ENCODE measurements at regions not wholly inside any gene's neighbourhood (a gene's known extent, or its start where the extent isn't known, plus 50 kb on each side); places are given as distances from the start of the nearest gene placed in this dataset.

- ChIA-PET POLR2A (no interaction called here), SMC1A (ENCODE audit: uncharacterized antibody, unreplicated experiment) (no interaction called here), RAD21 (ENCODE audit: unreplicated experiment) (no interaction called here), CTCF (no interaction called here)
- 21% methylated on average over 17 of the region's 17 CpGs for WGBS (ENCODE audit: insufficient coverage, insufficient replicate concordance, low lambda C conversion rate, missing lambda C conversion rate)
- no peak for TF ChIP-seq E4F1 (IDR thresholded peaks at IDR 0.05; ENCODE audit: borderline replicate concordance, partially characterized antibody)
- TF ChIP-seq E2F8 (IDR thresholded peaks at IDR 0.05; ENCODE audit: low read depth, partially characterized antibody), result no peak
- no peak for TF ChIP-seq ZNF687 (IDR thresholded peaks at IDR 0.05)
- no peak for TF ChIP-seq SUPT20H (IDR thresholded peaks at IDR 0.05; ENCODE audit: borderline replicate concordance, control insufficient read depth, low read depth, low read length)
- no peak for TF ChIP-seq IRF4 (IDR thresholded peaks at IDR 0.05; ENCODE audit: low read depth, low read length)
- TF ChIP-seq NR2C2 (IDR thresholded peaks at IDR 0.05; ENCODE audit: borderline replicate concordance, control insufficient read depth, insufficient read length, low read depth), result no peak
- no peak for TF ChIP-seq NFIC (IDR thresholded peaks at IDR 0.05; ENCODE audit: low read depth, low read length)
- no peak for TF ChIP-seq BHLHE40 (IDR thresholded peaks at IDR 0.05; ENCODE audit: borderline replicate concordance in 1 of 2, low read depth in 2 of 2, low read length in 1 of 2)
- intact Hi-C loops (cut with micrococcal nuclease; ENCODE audit: unreplicated experiment), result no loop called here
- H3K36me3 ChIP-seq (ENCODE audit: control insufficient read depth in 2 of 2, insufficient read depth in 2 of 2, low read length in 1 of 2), result no peaks in the 10 kb centered on the region
- H3K4me1 ChIP-seq (ENCODE audit: control insufficient read depth, insufficient read depth, low read length), result no peaks in the 10 kb centered on the region
- no peaks in the 10 kb centered on the region for H3K27me3 ChIP-seq (replicated peaks in 1 of 2; ENCODE audit: control insufficient read depth in 2 of 2, insufficient read depth in 2 of 2, low read length in 1 of 2)
- BruUV-seq (replicated peaks), result no TSS peak
- H3K27ac ChIP-seq (ENCODE audit: control insufficient read depth, insufficient read depth), result no peak overlapping the region
- ATAC-seq, result no peak
- FAIRE-seq, result no peak
- no peak overlapping the region for H3K9ac ChIP-seq (ENCODE audit: control insufficient read depth, insufficient read depth, low read length)
- H3K4me2 ChIP-seq (ENCODE audit: control insufficient read depth, insufficient read depth), result no peak overlapping the region
- no peak overlapping the region for H3K4me3 ChIP-seq
- no peaks in the 10 kb centered on the region for H3K79me2 ChIP-seq (ENCODE audit: control insufficient read depth, insufficient read depth, low read length)
- H2AFZ ChIP-seq (ENCODE audit: control insufficient read depth, low read depth, low read length), result no peak overlapping the region
- H3K9me3 ChIP-seq (replicated peaks; ENCODE audit: control insufficient read depth, insufficient read depth, low read length), result no peaks in the 10 kb centered on the region
- DNase-seq (ENCODE audit: low read depth, low spot score), result no peak
- in situ Hi-C loops (cut with MboI), result no loop called here
- H4K20me1 ChIP-seq (ENCODE audit: control insufficient read depth, insufficient read depth), result no peaks in the 10 kb centered on the region
Observed at GRCh38 chr13:84927442-84928169, 871.6 kb downstream of the SLITRK6 start.
